ENCODE measurements at regions not wholly inside any gene's neighbourhood (a gene's known extent, or its start where the extent isn't known, plus 50 kb on each side); places are given as distances from the start of the nearest gene placed in this dataset.
A peak's percentile ranks its signal among the peaks of the same experiment; 100 is the strongest.

GRCh38 chr15:95944193-95944592 is 386.3 kb upstream of the NR2F2 start:
- no peak for DNase-seq

- peak in 1 of 3 donors; percentile 37 for DNase-seq
These were observed 385.7 kb upstream of the NR2F2 start for GRCh38 chr15:95944661-95945255.

GRCh38 chr15:95946241-95946640 is 384.3 kb upstream of the NR2F2 start:
- DNase-seq = no peak

DNA sequence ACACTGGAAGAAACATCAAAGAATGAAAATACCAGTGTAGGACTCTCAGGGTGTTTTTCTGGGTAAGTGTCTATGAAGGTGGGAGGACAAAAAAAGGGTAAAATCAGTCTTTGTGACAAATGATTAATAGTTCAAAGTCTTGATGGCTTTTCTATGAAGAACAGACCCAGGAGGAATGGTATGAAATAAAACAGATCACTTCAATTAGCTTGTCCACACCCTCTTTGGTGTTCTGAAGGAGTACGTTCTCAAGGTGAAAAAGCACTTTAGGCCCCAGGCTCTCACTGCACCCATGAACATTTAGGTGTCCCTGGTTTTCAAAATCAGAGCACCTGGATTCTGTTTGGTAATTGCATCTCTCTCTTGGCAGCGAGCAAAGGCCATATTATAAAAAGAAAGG is 383.6 kb upstream of the NR2F2 start:
- DNase-seq = no peak

GRCh38 chr15:95948411-95948810 is 382.1 kb upstream of the NR2F2 start:
- no peak for DNase-seq

DNA sequence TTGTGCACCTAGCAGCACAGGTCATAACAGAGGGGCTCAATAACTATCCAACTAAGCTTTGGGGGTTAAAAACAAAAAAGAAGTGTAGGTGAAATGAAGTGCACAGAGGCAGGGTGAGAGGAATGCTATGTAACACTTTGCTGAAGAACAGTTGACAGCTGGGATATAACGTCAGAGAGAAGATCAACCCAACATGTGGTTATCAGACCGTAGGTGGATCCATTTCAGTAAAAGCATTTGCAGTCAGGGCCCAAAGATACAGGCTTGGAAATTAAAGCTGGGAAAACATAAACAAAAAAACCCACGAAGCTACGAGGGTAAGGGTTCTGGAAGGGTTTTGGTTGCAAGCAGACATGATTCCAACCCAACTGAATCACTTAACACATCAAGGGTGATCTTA is 377.5 kb upstream of the NR2F2 start:
- no peak for DNase-seq

GRCh38 chr15:95957861-95958260 is 372.6 kb upstream of the NR2F2 start:
- peak; percentile 30 to 81 (median 55) for DNase-seq

- DNase-seq = peak; percentile 64 to 90 (median 65)
These were observed 372.1 kb upstream of the NR2F2 start for GRCh38 chr15:95958382-95958781.

DNA sequence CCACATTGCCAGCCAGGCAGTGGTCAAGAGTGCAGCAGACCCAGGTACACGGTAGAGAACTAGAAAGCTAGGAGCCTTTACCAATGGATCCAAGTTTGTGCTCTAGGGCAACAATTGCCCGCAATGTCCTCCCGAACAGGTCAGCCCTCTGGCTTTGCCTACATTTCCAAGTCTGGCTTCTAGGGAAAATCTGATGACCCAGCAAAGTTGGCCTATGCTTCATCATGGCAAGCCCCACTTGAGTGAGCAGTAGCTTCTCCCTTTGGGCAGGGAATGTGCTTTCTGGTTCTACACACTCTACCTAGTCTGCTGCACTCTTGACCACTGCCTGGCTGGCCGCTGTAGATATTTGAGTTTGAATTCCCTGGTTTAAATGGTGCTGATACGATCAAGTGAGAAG is 361.6 kb upstream of the NR2F2 start:
- no peak for DNase-seq

- DNase-seq = no peak
These were observed 360.2 kb upstream of the NR2F2 start for GRCh38 chr15:95970326-95970725.

DNA sequence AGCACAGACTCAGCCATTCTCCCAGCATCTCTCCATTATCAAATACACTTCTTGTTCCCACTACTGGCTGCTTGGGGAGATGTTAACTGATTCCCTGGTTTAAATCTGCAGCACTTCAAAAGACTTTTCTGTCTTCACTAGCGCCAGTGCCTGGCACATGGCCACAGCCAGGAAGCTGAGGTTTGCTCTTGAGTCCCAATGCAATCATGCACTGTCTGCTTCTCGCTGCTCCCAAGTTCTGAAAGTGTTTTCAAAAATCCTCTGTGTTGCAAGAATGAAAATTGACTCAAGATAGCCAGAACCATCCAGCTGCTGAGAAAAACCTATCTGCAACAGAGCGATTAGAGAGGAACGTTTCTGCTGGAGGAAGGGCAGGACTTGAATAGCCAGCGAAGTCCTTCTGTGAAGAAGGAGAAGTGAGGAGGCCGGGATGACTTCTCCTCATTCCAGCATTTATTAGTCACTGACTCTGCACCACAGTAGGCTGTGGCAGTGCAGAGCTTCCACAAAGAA is 358.4 kb upstream of the NR2F2 start:
- DNase-seq = peak; percentile 12 to 58 (median 43)

- DNase-seq = no peak
These were observed 357.7 kb upstream of the NR2F2 start for GRCh38 chr15:95972812-95973211.

DNA sequence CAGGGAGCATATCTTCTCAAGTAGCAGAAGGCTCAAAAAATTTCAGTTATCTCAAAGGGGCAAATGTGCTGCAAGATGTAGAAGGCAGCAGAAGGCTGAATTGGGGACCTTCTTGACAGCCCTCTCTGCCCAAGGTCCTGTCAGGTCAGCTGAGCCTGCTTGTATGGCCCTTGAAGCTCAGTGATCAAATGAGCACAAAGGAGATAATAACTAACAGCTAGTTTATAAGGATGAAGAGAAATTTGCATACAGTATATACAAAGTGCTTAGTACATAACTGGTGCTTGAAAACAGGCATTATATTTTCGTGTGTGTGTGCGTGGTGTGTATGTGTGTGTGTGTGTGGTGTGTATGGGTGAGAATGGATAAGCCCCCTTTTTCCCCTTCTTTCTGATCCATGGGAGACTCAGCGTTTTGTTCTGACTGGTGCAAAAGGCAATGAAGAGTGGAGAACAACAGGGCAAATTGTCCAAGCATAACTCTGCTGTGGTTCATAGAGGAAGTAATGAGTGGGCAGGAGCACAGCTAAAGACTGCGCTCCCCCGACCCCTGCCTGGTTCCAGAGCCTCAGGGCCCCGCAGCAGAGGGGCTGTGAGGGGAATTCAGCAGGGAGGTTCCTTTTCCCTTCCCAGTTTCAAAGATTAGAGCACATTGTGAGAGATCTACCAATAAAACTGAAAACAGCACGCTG is 356.8 kb upstream of the NR2F2 start:
- DNase-seq = no peak

- DNase-seq = no peak
These were observed 355.3 kb upstream of the NR2F2 start for GRCh38 chr15:95975212-95975611.

GRCh38 chr15:95979286-95979685 is 351.2 kb upstream of the NR2F2 start:
- DNase-seq = no peak

DNA sequence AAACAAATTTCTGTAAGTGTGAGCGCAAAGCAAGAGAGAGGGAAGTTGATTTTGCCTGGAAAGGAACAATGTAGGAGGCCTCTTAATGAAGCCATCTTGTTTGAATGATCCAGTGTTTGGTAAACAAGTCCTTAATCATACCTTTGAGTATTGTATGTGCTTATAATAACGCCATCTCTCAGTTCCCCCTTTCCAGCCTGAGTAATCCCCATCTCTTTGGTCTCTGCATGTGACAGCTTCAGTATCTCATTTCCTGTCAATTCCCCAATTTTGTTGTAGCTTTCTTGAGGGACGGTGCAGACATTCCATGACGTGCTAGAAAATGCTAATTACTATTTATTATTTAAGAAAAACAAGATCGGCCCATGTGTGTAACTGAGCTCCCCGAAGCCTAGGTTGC is 349.3 kb upstream of the NR2F2 start:
- DNase-seq = no peak

- DNase-seq = no peak
These were observed 343.2 kb upstream of the NR2F2 start for GRCh38 chr15:95987299-95987698.

DNA sequence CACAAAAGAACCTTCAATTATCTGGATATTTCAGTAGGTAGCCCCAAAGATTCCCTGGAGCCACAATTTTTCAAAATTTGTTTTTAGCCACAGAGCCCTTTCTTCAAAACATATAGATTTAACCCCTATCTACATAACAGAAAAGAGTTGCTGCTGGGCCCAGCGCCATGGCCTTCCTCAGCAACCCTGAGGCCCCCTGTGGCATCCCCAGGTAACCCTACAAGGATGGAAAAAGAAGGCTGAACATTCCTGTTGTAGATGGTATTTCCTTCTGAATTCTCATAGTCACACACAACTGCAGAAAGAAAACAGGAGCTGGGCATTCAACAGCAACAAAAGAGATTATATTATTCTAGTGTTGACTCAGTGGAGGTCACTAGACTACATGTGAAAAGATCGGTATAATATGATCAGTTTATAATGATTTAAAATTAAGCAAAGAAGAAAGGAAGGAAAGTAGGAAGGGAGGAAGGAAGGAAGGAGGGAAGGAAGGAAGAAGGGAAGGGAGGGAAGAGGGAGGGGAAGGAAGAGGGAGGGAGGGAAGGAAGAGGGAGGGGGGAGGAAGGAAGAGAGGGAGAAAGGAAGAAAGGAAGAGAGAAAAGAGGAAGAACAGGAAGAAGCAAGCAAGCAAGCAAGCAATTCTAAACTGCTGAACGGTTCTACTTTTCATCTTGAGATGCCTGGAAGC is 342.5 kb upstream of the NR2F2 start:
- DNase-seq = no peak

DNA sequence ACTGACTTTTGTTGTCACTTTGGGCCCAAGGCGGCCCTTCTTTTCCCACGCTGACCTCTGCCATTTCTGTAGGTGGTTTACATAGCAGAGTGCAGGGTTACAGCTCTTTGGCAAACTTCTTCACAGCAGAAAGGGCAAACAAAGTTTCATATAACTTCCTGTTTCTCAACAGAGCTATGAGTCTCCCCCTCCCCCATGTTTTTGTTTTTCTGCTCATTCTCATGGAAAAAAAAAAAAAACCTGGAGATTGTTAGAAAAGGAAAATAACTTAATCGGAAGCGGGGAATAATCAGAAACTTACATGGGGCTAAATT is 342.0 kb upstream of the NR2F2 start:
- peak in 1 of 3 donors; percentile 47 for DNase-seq

DNA sequence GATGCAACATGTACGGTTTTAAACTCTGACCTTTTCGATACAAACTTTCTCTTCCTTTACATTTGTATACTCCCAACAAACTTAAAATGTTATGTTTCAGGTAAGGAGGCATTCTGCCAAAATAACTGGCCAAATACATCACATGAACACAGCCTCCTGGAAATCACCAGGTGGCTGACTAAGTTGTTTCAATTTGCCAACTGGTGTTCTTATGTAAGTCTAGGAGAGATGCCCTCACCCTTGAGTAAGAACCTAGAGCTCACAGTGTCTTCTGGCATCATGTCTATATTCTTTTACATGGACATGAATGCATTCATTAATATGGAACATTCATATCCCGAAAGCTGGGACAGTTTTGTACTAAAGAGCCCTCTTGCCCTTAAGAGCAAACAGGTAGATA is 341.1 kb upstream of the NR2F2 start:
- DNase-seq = no peak

GRCh38 chr15:95990833-95991232 is 339.7 kb upstream of the NR2F2 start:
- DNase-seq = no peak

DNA sequence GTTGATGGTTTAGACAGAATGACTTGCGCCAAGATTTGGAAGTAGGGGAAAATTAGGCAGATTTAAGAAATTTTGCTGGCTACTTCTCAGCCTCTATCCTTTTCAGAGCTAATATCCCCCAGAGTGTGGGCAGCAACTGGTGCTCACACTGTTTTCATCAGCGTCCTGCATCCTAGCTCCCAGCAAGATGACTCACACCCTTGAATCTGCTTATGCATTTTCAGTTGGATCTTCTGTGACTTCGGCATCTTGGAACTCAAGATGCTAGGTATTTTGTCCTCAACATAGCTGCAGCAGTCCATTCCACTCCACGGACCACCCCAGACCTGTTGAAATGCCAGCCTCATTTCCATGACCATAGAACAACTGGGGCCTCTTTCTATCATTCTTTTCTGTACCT is 336.1 kb upstream of the NR2F2 start:
- peak in 1 of 3 donors; percentile 15 for DNase-seq

Data from muscle of back (tissue), 3 donors.